HG03558 (cell line): ENCODE measurements at regions not wholly inside any gene's neighbourhood (a gene's known extent, or its start where the extent isn't known, plus 50 kb on each side); places are given as distances from the start of the nearest gene placed in this dataset.

ENCODE experiments used
- ATAC-seq: cut with Tn5 transposase; IDR thresholded peaks from one replicate; pipeline ENCODE4 v1.9.1; 2021; ENCODE audit warnings: moderate number of reproducible peaks; ENCODE audit not compliant: unreplicated experiment; ENCODE audit errors: extremely low read depth

DNA sequence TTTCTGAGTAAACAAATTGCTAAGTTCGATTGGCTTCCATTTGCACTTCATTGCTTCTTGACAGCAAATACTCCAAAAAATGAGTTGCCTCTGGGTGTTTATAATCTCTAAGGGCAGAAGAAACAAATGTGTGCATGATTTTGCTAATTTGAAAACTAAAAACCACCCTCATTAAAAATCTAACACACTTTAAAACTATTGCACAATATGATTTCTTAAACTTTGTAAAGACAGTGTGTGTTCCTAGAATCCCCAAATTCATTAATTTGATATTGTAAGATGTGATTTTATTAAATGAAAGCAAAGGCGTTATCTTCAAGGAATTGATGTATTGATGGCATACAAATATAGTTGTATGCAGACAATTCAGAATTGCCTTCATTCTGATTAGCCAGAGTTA lies 350.9 kb downstream of the OLFM3 start:
- no peak for ATAC-seq

DNA sequence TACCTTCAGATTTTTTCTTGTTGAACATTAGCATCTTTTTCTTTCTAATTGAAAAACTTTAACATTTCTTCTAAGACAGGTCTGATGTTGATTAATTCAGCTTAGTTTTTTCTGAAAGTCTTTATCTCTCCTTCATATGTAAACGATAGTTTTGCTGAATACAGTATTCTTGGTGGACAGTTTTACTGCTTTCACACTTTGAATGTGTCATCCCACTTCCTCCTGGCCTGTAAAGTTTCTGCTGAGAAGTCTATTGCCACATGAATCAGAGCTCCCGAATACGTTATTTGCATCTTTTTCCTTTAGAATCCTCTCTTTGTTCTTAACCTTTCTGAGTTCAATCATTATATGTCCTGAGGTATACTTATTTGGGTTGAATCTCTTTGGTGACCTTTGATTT lies 344.2 kb downstream of the OLFM3 start:
- no peak for ATAC-seq

DNA sequence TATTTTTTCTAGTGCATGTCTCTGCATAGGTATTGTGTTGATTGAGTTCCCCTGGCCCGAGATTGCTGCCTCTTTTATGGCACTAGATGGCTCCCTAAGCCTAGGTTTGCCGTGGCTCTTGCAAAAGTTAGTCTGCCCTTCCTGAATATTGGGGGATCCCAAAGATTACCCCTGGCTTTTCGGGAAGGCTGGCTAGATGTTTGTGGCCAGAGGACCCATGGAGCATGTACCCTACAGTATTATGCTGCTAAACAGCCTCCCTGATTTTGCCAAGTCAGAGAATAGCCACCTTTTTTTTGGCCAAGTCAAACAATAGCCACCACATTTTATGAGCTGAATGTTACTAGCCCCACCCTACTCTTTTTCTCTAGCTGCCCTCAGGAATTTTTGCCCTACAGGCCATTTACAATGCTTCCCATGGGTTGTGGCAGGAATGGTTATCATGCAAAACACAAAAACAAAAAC lies 343.2 kb downstream of the OLFM3 start:
- no peak for ATAC-seq

DNA sequence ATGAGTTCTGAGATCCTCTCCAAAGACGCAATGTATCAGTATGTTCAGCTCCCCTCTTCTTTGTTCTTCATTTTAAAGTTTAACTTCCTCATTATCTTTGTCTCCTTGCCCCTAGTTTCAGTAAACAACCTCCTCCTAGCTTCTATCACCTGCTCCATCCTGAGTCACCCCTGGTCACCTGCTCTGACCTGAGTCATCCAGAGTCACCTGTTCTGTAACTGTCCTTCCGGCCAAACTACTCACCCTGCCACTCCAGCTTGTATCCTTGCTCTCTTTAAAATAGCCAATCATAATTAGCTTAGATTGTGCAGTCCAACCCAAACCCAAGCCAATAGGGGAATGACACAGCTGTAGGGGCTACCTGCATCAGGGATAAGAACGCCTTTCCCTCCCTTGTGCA lies 332.0 kb downstream of the OLFM3 start:
- no peak for ATAC-seq

- no peak for ATAC-seq
Measured at GRCh38 chr1:101667761-101668160, 329.0 kb downstream of the OLFM3 start.

GRCh38 chr1:101683136-101683535 lies 313.6 kb downstream of the OLFM3 start:
- ATAC-seq: no peak

GRCh38 chr1:101683561-101683960 lies 313.2 kb downstream of the OLFM3 start:
- no peak for ATAC-seq

GRCh38 chr1:101697072-101697471 lies 299.7 kb downstream of the OLFM3 start:
- no peak for ATAC-seq

DNA sequence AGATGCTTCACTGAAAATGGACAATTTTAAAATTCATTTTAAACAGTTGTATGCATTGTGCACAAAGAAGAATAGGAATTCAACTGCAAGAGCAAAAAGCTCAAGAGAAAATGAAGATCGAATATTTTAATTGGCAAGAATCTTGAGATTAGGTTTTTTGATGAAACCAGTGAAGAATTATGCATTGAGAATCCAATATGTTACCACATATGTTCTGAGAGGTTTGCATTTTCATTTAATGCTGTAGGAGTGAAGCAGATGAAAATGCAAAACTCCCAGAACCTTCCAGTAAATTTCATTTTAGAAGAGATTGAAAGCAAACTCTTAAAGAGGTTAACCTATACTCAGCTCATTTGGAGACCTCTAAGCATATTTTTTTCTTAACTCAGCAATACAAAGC lies 298.0 kb downstream of the OLFM3 start:
- no peak for ATAC-seq

GRCh38 chr1:101704895-101705294 lies 291.8 kb downstream of the OLFM3 start:
- ATAC-seq: no peak

GRCh38 chr1:101706366-101706765 lies 290.4 kb downstream of the OLFM3 start:
- ATAC-seq: no peak

DNA sequence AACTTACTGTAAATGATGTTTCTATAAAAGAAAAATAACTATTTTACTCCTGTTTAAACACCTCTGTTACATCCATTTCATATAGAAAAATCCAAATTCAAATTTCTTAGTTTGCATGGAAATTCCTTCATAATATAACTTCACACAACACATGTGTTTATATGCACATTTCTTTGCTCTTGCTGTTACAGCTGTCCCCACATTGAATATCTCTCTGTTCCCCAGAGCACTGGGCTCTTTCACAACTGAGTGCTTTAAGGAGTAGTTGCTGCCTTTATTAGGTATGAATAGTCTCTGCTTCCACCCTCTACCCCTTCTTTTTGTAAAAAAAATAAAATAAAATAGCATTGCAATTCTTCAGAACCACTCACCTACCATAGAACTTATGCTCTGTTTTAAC lies 287.0 kb downstream of the OLFM3 start:
- ATAC-seq: no peak

DNA sequence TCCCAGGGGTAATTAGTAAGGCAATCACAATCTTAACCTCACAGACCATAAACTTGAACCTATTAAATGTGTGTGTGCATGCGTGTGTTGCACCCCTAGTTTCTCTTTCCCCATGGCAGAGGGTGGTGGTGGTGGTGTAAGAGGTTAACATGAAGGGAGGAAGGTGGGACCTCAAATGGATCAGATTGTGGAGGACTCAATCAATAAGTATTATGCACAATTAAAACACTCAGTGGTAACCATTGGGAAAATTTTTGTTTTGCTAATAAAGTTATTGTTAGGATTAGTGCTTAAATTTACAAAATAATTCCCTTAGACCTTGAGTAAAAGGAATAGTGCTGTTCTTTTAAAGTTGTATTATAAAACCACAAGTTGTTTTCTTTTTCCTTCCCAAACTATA lies 283.0 kb downstream of the OLFM3 start:
- no peak for ATAC-seq

GRCh38 chr1:101723415-101723814 lies 273.3 kb downstream of the OLFM3 start:
- no peak for ATAC-seq

- peak; percentile 63 for ATAC-seq
Measured at GRCh38 chr1:101728029-101728428, 268.7 kb downstream of the OLFM3 start.

DNA sequence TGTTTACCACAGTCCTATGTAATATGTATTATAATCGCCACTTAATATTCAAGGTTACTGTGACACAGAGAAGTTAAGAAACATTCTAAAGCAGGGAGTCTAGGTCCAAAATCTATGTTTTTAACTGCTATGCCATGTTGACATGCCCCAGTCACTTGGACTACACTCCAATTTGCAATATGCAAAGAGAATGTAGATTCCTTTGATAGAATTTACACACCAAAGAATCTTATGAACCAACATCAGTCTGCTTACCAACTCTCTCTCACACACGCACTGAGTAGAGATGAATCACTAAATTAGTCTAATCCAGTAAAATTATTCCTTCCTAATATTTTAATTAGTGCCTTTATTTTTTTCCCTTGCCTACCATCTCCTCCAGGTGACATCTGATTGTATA lies 266.2 kb downstream of the OLFM3 start:
- no peak for ATAC-seq

DNA sequence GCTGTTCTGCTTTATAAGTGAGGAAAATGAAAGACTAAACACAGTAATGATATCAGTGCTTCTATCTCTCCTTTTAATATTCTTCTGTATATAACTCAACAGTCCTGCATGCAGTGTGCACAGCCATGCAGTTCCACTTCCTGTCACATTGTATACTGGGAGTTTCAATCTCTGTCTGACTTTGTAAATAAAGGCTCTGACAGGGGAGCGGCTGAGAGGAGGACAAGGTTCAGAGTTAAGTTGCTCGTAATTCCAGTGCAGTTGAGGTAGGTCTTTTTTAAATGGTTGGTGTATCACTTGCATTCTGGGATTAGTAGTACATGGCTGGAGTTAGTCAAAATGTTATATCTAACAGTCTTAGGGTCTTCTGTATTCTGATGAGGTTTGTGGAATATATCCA lies 264.5 kb downstream of the OLFM3 start:
- ATAC-seq: peak; percentile 48

DNA sequence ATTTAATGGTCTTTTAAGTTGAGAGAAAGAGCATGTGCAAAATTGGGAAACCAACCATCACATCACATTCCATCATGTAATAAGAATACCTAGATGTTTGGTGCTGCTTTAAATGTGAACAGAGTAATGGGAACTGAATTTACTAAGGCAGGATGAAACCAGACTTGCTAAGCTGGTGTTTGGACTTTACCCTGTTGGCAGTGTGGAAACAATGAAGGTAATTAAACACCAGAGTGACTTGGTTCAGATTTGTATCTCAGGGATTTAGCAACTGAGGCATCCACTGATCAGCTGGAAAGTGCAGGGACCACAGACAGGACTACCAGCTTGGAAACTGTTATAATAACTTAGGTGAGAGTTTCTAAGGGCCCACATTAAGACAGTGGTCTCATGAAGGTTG lies 263.4 kb downstream of the OLFM3 start:
- ATAC-seq: no peak

DNA sequence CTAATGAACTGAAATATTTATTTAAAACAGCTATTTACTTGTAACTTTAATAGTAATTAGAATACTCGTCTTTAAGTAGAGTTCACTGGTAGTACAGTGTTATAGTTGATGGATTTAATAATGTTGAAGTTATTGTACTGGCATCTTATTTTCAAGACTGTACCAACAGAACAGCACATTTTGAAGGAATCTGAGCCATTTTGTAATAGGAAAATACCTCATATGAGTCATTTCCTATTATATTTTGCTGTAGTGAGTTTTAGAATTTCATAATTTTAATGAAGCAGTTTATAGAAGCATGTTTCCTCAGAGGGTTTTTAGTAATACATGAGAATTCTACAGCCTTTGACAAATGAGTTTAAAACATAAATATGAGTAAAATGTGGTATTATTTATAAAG lies 258.3 kb downstream of the OLFM3 start:
- ATAC-seq: no peak

DNA sequence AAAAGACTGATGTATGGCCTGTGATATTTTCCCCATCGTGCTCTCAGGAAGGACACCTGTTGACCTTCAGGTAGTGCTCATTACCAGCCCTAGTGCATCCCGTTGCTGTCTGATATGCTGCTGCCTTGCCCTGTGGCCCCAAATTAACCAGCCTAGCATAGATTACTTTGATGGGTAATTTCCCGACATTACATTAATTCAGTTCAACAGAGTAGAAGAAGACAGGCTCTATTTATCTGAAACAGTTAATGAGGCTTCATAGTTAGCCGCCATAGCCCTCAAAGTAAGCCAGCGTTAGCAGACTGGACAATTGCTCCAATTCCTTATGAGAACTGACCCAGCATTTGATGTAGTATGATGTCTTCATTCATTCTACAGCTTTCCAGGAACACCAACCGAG lies 257.6 kb downstream of the OLFM3 start:
- no peak for ATAC-seq

- ATAC-seq: no peak
Measured at GRCh38 chr1:101739826-101740330, 256.8 kb downstream of the OLFM3 start.

DNA sequence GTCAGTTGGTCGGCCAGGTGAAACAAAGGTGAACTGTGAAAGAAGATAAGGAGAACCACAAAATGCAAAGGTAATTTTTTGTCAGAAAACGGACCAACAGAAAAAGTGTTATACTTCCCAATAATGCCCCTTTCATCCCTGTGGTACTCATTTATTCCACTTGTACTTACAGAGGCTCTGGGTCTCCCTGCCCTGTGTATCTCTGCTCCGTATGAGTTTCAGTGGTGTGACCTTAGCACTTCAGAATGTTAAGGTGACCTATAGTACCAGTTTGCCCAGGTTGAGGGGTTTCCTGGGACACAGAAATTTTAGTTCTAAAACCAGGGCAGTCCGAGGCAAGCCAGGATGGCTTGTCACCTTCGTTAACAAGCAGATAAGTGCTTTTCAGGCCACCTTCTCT lies 254.8 kb downstream of the OLFM3 start:
- no peak for ATAC-seq

- no peak for ATAC-seq
Measured at GRCh38 chr1:101742509-101742908, 254.2 kb downstream of the OLFM3 start.
